ENCODE measurements at regions not wholly inside any gene's neighbourhood (a gene's known extent, or its start where the extent isn't known, plus 50 kb on each side); places are given as distances from the start of the nearest gene placed in this dataset.
A peak's percentile ranks its signal among the peaks of the same experiment; 100 is the strongest.

GRCh38 chr12:13307143-13307816 lies 110.8 kb downstream of the EMP1 start:
- DNase-seq (ENCODE audit: low read depth in 2 of 2), result no peak

GRCh38 chr12:13304924-13305323 lies 108.4 kb downstream of the EMP1 start:
- DNase-seq (ENCODE audit: low read depth in 2 of 2), result no peak

GRCh38 chr12:13299457-13299856 lies 102.9 kb downstream of the EMP1 start:
- DNase-seq (ENCODE audit: low read depth in 2 of 2), result no peak

GRCh38 chr12:13293096-13293495 lies 96.6 kb downstream of the EMP1 start:
- DNase-seq (ENCODE audit: low read depth in 2 of 2), result no peak

- no peak for DNase-seq (ENCODE audit: low read depth in 2 of 2)
Measured at GRCh38 chr12:13289653-13290289, 93.2 kb downstream of the EMP1 start.

- no peak for DNase-seq (ENCODE audit: low read depth in 2 of 2)
Measured at GRCh38 chr12:13288937-13289652, 92.6 kb downstream of the EMP1 start.

GRCh38 chr12:13288501-13288900 lies 92.0 kb downstream of the EMP1 start:
- no peak for DNase-seq (ENCODE audit: low read depth in 2 of 2)

GRCh38 chr12:13283867-13284266 lies 87.3 kb downstream of the EMP1 start:
- no peak for DNase-seq (ENCODE audit: low read depth in 2 of 2)

GRCh38 chr12:13282861-13283260 lies 86.3 kb downstream of the EMP1 start:
- DNase-seq (ENCODE audit: low read depth in 2 of 2), result no peak

GRCh38 chr12:13278249-13278787 lies 81.8 kb downstream of the EMP1 start:
- DNase-seq (ENCODE audit: low read depth in 2 of 2), result peak; percentile 74 to 82

GRCh38 chr12:13277293-13277692 lies 80.8 kb downstream of the EMP1 start:
- no peak for DNase-seq (ENCODE audit: low read depth in 2 of 2)

GRCh38 chr12:13275241-13276085 lies 78.9 kb downstream of the EMP1 start:
- peak; percentile 47 to 68 for DNase-seq (ENCODE audit: low read depth in 2 of 2)

GRCh38 chr12:13273850-13274249 lies 77.3 kb downstream of the EMP1 start:
- no peak for DNase-seq (ENCODE audit: low read depth in 2 of 2)

GRCh38 chr12:13273097-13273496 lies 76.6 kb downstream of the EMP1 start:
- DNase-seq (ENCODE audit: low read depth in 2 of 2), result no peak

- DNase-seq (ENCODE audit: low read depth in 2 of 2), result no peak
Measured at GRCh38 chr12:13270817-13271216, 74.3 kb downstream of the EMP1 start.
